Kidney tubule cell (primary cell): ENCODE measurements at regions not wholly inside any gene's neighbourhood (a gene's known extent, or its start where the extent isn't known, plus 50 kb on each side); places are given as distances from the start of the nearest gene placed in this dataset.
"Not testable (repeated sequence)": the region's sequence is repeated elsewhere in the genome, so short reads cannot be mapped to it uniquely, and the experiment has no call there.

Experiments used
- DNase-seq: peaks from one replicate; pipeline ENCODE4 v3.0.0-alpha.2; 2018; ENCODE audit warnings: low spot score

- DNase-seq: no peak
Measured at GRCh38 chr10:114708084-114708483, 50.0 kb upstream of the ABLIM1 start.

GRCh38 chr10:114708717-114709335 is 50.8 kb upstream of the ABLIM1 start:
- DNase-seq: peak; percentile 91

DNA sequence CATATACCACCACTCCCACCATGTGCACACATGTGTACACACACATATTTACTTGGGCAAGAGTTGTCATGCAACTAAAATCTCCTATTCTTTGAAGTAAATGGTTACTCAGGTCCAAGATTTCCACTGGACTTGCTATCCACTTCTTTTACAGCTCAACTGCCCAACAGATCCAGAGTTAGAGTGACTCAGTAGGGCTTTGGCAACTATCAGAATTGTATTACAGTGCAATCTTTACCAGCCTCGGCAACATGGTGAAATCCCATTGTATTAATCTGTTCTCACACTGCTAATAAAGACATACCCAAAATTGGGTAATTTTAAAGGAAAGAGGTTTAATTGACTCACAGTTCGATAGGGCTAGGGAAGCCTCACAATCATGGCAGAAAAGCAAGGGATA is 51.9 kb upstream of the ABLIM1 start:
- peak; percentile 9 for DNase-seq

GRCh38 chr10:114711176-114711868 is 53.2 kb upstream of the ABLIM1 start:
- DNase-seq: no peak

GRCh38 chr10:114711869-114712250 is 53.8 kb upstream of the ABLIM1 start:
- no peak for DNase-seq

- DNase-seq: no peak
Measured at GRCh38 chr10:114713525-114714090, 55.5 kb upstream of the ABLIM1 start.

DNA sequence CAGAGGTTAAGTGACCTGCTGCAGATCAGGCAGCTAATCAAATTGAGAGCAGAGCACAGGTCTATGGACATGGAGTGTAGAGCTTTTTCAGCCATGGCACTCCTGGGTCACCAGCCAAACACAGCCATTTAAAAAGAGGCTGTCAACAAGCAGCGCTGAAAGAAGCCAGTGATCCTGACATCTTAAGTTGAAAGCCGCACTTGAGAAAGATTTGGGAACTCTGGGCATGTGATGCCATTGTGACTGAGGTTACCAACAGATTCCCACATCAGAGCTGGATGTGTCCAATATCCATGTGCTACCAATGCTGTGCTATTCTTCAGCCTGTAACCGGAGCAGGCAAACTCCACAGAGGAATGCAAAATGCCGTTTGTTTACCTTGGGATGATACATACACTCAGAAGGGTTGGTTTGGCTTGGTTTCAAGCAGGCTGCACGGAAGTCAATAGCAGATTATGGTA is 56.2 kb upstream of the ABLIM1 start:
- DNase-seq: peak; percentile 70

DNA sequence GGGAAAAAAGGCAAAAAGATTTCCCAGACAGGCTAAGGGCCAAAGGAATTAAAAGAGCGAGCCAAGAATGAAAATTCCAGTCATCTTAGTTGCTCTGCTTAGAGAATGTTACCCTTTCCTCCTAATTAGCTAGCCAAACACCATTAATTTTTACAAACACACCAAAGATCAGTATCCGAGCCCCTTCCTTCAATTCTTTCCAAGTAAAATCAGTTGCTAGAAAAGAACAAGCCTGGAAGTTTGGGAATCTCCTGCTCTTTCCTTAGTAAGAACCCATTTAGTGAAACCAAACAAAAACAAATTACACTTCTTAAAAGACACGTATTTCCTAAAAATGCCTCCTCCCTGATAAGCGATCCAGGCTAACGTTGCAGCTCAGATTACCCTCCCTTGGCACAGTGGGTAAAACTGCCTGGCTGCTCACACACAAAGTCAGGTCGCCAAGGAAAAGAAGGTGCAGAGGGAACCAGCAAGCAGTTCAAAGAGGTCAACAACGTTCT is 57.1 kb upstream of the ABLIM1 start:
- no peak for DNase-seq

DNA sequence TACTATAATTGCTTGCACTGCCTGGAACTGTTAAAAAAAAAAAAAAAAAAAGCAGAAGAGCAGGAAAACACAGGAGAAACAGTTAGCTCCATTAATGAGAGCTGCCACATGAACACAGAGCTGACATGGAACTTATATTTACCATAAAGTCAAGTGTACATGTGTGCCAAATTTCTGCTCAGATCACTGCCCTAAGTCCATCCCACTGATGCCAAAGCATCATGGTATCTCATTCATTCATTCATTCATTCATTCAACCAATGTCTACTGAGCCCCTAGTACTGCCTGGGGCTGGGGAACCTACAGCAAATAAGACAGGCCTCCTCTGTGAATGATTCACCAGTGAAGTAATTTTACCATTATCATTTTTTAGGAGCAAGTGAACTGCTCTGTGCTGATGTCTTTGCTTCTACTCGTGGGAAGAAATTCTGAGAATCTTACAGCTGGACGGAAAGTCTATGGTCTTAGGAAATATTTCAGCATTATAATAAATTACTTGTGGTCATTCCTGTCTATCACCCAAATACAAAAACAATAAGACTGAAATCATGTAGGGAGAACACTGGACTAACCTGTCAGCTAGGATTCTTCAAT is 58.8 kb upstream of the ABLIM1 start:
- no peak for DNase-seq

DNA sequence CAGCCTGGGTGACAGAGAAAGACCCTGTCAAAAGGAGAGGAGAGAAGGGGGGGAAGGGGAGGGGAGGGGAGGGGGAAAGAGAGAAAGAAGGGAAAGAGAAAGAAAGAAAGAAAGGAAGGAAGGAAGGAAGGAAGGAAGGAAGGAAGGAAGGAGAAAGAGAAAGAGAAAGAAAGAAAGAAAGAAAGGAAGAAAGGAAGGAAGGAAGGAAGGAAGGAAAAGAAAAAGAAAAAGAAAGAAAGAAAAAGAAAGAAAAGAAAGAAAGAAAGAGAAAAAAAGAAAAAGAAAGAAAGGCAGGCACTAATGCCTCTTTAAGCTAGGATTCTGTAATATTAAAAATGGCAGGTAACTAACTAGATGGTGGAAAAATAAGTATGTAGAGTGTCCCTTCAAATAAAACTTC is 59.8 kb upstream of the ABLIM1 start:
- not testable (repeated sequence) for DNase-seq

DNA sequence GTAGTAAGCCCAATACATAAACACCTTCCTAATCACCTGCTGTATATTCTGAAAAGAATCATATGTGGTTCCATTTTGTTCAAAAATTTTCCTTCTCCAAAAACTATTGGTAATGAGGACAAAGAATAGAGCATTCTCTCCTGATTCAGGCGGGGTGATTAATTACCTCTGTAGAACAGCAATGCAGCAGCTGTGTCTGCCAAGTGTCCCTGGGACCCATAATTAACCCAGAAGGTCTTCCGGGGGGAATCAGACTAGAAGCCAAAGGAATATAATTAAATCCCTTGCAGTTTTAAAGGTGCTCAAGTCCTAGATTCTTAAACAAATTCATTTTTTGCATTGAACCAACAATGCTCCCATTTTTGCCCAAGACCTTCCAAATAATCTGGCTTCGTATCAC is 60.3 kb upstream of the ABLIM1 start:
- DNase-seq: no peak

GRCh38 chr10:114719311-114719710 is 61.2 kb upstream of the ABLIM1 start:
- DNase-seq: peak; percentile 7

DNA sequence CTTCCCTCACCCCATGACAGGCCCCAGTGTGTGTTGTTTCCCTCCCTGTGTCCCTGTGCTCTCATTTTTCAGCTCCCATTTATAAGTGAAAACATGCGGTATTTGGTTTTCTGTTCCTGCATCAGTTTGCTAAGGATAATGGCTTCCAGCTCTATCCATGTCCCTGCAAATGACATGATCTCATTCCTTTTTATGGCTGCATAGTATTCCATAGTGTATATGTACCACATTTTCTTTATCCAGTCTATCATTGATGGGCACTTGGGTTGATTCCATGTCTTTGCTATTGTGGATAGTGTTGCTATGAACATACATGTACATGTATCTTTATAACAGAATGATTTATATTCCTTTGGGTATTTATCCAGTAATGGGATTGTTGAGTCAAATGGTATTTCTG is 61.9 kb upstream of the ABLIM1 start:
- not testable (repeated sequence) for DNase-seq

GRCh38 chr10:114720685-114721278 is 62.7 kb upstream of the ABLIM1 start:
- DNase-seq: no peak

DNA sequence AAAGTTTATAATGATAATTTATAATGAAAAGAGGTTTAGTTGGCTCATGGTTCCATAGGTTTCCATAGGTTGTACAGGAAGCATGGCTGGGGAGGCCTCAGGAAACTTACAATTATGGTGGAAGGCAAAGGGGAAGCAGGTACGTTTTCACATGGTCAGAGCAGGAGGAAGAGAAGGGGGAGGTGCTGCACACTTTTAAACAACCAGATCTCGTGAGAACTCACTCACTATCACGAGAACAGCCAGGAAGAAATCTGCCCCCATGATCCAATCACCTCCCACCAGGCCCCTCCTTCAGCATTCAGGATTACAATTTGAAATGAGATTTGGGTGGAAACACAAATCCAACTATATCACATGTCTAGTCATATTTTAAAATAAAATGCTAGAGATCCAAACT is 64.1 kb upstream of the ABLIM1 start:
- DNase-seq: not testable (repeated sequence)

GRCh38 chr10:114723361-114723760 is 65.3 kb upstream of the ABLIM1 start:
- DNase-seq: no peak

DNA sequence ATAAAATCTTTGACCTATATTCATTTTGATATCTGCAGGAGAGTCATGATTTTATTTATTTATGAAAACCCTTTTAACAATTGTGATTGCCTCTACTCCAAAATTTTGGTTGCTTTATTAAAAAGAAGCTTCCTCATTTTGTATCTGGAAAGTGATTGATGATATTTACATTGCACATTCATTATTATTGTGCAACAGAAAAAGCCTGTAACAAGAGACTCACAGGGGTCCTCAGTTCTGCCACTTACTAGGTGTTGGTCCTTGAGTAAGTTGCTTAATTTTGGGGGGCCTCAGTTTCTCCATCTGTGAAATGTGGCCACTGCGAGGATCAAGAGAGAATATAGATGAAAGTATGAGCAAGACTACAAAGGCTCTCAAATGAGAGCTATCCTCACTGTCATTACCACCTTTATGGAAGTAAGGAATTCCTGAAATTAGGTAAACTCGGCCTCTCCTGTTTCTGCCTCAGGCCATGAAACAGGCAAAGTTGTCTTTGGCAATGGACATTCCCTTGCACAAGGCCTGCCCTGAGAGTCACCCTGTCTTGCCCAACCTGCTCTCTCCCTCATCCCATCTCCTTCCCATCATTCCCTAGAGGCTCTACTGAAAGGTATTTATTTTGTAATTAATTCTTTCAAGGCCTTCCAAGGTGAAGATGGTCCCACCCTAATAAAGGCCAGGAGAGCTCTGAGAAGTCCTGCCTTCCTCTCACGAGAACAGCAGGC is 66.1 kb upstream of the ABLIM1 start:
- DNase-seq: no peak

GRCh38 chr10:114724716-114725106 is 66.6 kb upstream of the ABLIM1 start:
- DNase-seq: no peak

- DNase-seq: no peak
Measured at GRCh38 chr10:114726820-114727271, 68.8 kb upstream of the ABLIM1 start.

GRCh38 chr10:114728325-114728724 is 70.2 kb upstream of the ABLIM1 start:
- no peak for DNase-seq

DNA sequence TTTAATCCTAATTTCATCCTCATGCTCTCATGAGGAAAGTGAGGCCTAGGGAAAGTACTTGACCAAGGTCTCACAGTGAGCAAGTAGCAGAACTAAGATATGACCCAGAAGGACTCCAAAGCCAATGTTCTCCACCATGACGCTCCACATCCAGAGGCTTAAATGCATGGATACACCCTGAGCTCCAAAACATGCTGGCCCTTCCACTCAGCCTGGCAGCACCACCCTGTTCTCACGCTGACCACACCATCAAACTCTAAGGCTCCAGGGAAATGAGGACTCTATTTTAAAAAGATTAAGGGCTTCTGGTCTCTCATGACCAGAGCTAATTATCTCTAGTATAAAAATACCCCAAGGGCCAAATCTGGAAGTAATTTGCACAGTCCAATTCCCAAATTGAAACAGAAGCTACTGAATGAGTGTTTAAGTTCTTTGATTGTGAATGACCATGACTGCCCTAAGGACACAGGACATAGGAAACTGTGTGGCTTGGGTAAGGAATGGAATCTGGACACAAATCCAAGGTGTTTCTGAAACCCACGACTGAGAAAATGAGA is 71.1 kb upstream of the ABLIM1 start:
- no peak for DNase-seq
